MCF 10A (cell line): ENCODE measurements at regions not wholly inside any gene's neighbourhood (a gene's known extent, or its start where the extent isn't known, plus 50 kb on each side); places are given as distances from the start of the nearest gene placed in this dataset.

Source experiments
- BruUV-seq: library from RNA; stranded (reverse); fragments of 400-500 nt; replicated peaks from 2 replicates; lab custom pipeline; 2021; lab: Mats Ljungman, UMichigan
- CTCF ChIA-PET: fragments of 300-600 bp; sonication (Branson Sonifier 250); formaldehyde crosslinking; extraction: SDS; loops from one replicate; lab custom pipeline; 2021; ENCODE audit warnings: antibody characterized with exemption, inconsistent platforms; lab: Yijun Ruan, JAX
- POLR2A ChIA-PET: fragments of 300-600, 350-650 bp; sonication (Branson Sonifier 250); formaldehyde crosslinking; extraction: SDS; loops from one replicate; lab custom pipeline; 2020; ENCODE audit warnings: antibody characterized with exemption, inconsistent platforms; lab: Yijun Ruan, JAX
- DNase-seq: peaks from one replicate; pipeline ENCODE4 v3.0.0-alpha.2; 2018; ENCODE audit not compliant: unreplicated experiment
- H3K27ac Mint-ChIP-seq: one replicate; pipeline ENCODE4 v1.8.0; 2022; ENCODE audit warnings: mild to moderate bottlenecking, low read depth, mixed read lengths; ENCODE audit not compliant: unreplicated experiment
- H3K27me3 Mint-ChIP-seq: one replicate; pipeline ENCODE4 v1.8.0; 2022; ENCODE audit warnings: mixed read lengths; ENCODE audit not compliant: insufficient read depth, unreplicated experiment
- H3K36me3 Mint-ChIP-seq: one replicate; pipeline ENCODE4 v1.8.0; 2022; ENCODE audit warnings: mild to moderate bottlenecking, moderate library complexity, mixed read lengths; ENCODE audit not compliant: insufficient read depth, unreplicated experiment
- H3K4me1 Mint-ChIP-seq: one replicate; pipeline ENCODE4 v1.8.0; 2022; ENCODE audit warnings: mixed read lengths; ENCODE audit not compliant: insufficient read depth, unreplicated experiment
- H3K4me3 Mint-ChIP-seq: one replicate; pipeline ENCODE4 v1.8.0; 2022; ENCODE audit warnings: mild to moderate bottlenecking, moderate library complexity, mixed read lengths; ENCODE audit not compliant: unreplicated experiment
- H3K9me3 Mint-ChIP-seq: one replicate; pipeline ENCODE4 v1.8.0; 2022; ENCODE audit warnings: mixed read lengths; ENCODE audit not compliant: unreplicated experiment
- CTCF ChIP-seq: fragments of 200-600 bp; IDR thresholded peaks from one replicate; pipeline ENCODE4 v1.8.0; 2022; ENCODE audit warnings: antibody characterized with exemption, mild to moderate bottlenecking; ENCODE audit not compliant: unreplicated experiment
- intact Hi-C: fragments of 100-400 bp; cut with micrococcal nuclease; formaldehyde crosslinking; loops from 2 replicates; pipeline ENCODE4 v1.14.1; 2022

- POLR2A ChIA-PET, result interaction anchor here (0.6 kb wide), 1 partner anchor 14 kb away, joined by 3 read pairs; no protein-coding TSS in a partner anchor
- intact Hi-C loops, result no loop called here
- Mint-ChIP-seq H3K36me3 (peaks cover 4% of the 10 kb centered on the region), H3K9me3 (no peaks in the 10 kb centered on the region), H3K27ac (no peak overlapping the region), H3K4me3 (no peak overlapping the region), H3K27me3 (peaks cover 87% of the 10 kb centered on the region), H3K4me1 (no peaks in the 10 kb centered on the region)
- CTCF ChIA-PET, result interaction anchor here (0.5 to 1.3 kb wide), 3 partner anchors 76 to 137 kb away, joined by 3 to 6 read pairs (median 3); no protein-coding TSS in a partner anchor
- no TSS peak for BruUV-seq
- no peak for DNase-seq
- TF ChIP-seq CTCF, result no peak
These were observed 433.4 kb upstream of the NFE2L3 start for GRCh38 chr7:25718596-25718995.

GRCh38 chr7:25719190-25719896, 432.7 kb upstream of the NFE2L3 start:
- Mint-ChIP-seq H3K36me3 (peaks cover 4% of the 10 kb centered on the region), H3K4me3 (no peak overlapping the region), H3K9me3 (no peaks in the 10 kb centered on the region), H3K27me3 (peaks cover 88% of the 10 kb centered on the region), H3K27ac (no peak overlapping the region), H3K4me1 (no peaks in the 10 kb centered on the region)
- POLR2A ChIA-PET, result no interaction called here
- DNase-seq, result no peak
- intact Hi-C loops, result no loop called here
- BruUV-seq, result no TSS peak
- CTCF ChIA-PET, result interaction anchor here (1.3 kb wide), 1 partner anchor 133 kb away, joined by 6 read pairs; no protein-coding TSS in a partner anchor
- TF ChIP-seq CTCF, result no peak

DNA sequence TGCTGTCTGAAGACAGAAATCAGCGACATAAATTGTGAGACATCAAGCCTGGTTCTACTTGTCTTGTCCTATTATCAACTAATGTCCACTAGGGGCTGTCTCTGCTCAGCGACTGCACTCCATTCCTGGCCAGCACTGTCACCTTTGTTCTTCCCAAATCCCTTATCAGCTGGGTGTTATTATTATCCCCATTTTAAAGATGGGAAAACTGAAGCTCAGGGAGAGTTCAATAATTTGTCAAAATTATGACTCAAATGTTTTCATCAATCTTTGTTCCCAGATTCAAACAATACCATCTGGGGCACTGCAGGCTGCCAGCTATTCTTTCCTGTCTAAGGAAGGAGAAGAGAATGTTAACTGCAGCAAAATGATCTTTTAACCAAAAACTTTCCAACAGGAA, 431.6 kb upstream of the NFE2L3 start:
- peak; percentile 19 for DNase-seq
- H3K4me1 Mint-ChIP-seq, result no peaks in the 10 kb centered on the region
- peak; percentile 41 for TF ChIP-seq CTCF
- no TSS peak for BruUV-seq
- peaks cover 87% of the 10 kb centered on the region for H3K27me3 Mint-ChIP-seq
- POLR2A ChIA-PET, result interaction anchor here (0.6 to 0.7 kb wide), 2 partner anchors 52 to 126 kb away, joined by 3 to 4 read pairs; no protein-coding TSS in a partner anchor
- H3K9me3 Mint-ChIP-seq, result no peaks in the 10 kb centered on the region
- intact Hi-C loops, result loop anchor here (2.0 kb wide), 1 partner anchor 130 kb away; no protein-coding TSS in a partner anchor
- H3K27ac Mint-ChIP-seq, result no peak overlapping the region
- H3K4me3 Mint-ChIP-seq, result no peak overlapping the region
- peaks cover under 1% of the 10 kb centered on the region for H3K36me3 Mint-ChIP-seq
- CTCF ChIA-PET, result interaction anchor here (0.7 to 1.6 kb wide), 10 partner anchors 11 to 156 kb away, joined by 3 to 7 read pairs (median 4); no protein-coding TSS in a partner anchor

- CTCF ChIA-PET, result interaction anchor here (0.6 to 1.3 kb wide), 2 partner anchors 97 to 124 kb away, joined by 3 read pairs; no protein-coding TSS in a partner anchor
These were observed 429.1 kb upstream of the NFE2L3 start for GRCh38 chr7:25722856-25723255.

More at GRCh38 chr7:25722856-25723255, 429.1 kb upstream of the NFE2L3 start:
- H3K36me3 Mint-ChIP-seq, result no peaks in the 10 kb centered on the region
- peaks cover 91% of the 10 kb centered on the region for H3K27me3 Mint-ChIP-seq
- intact Hi-C loops, result no loop called here
- no TSS peak for BruUV-seq
- H3K4me1 Mint-ChIP-seq, result no peaks in the 10 kb centered on the region
- DNase-seq, result no peak
- POLR2A ChIA-PET, result interaction anchor here (0.6 to 1.5 kb wide), 4 partner anchors 37 to 134 kb away, joined by 3 read pairs; no protein-coding TSS in a partner anchor
- no peak overlapping the region for H3K27ac Mint-ChIP-seq
- H3K9me3 Mint-ChIP-seq, result no peaks in the 10 kb centered on the region
- no peak for TF ChIP-seq CTCF
- no peak overlapping the region for H3K4me3 Mint-ChIP-seq
